T-helper 1 cell treated with Interleukin-12 subunit alpha and Interleukin-12 subunit beta and Interleukin-4 antibody, amounts not matched to agents 30 μg/mL and 1 μg/mL, for 36 hours (primary cell): ENCODE measurements at regions not wholly inside any gene's neighbourhood (a gene's known extent, or its start where the extent isn't known, plus 50 kb on each side); places are given as distances from the start of the nearest gene placed in this dataset.
"Not testable (repeated sequence)": the region's sequence is repeated elsewhere in the genome, so short reads cannot be mapped to it uniquely, and the experiment has no call there.

Experiments
- H3K27ac Mint-ChIP-seq: one replicate; pipeline ENCODE4 v1.8.0; 2021; ENCODE audit warnings: mild to moderate bottlenecking, mixed read lengths
- H3K27me3 Mint-ChIP-seq: one replicate; pipeline ENCODE4 v1.8.0; 2021; ENCODE audit warnings: low read depth, mixed read lengths
- H3K36me3 Mint-ChIP-seq: one replicate; pipeline ENCODE4 v1.8.0; 2021; ENCODE audit warnings: low read depth, mixed read lengths
- H3K4me1 Mint-ChIP-seq: one replicate; pipeline ENCODE4 v1.8.0; 2021; ENCODE audit warnings: low read depth, mixed read lengths
- H3K4me3 Mint-ChIP-seq: one replicate; pipeline ENCODE4 v1.8.0; 2021; ENCODE audit warnings: mild to moderate bottlenecking, moderate library complexity, mixed read lengths
- H3K9me3 Mint-ChIP-seq: one replicate; pipeline ENCODE4 v1.8.0; 2021; ENCODE audit warnings: mixed read lengths

- H3K27me3 Mint-ChIP-seq = peaks cover under 1% of the 10 kb centered on the region
- no peaks in the 10 kb centered on the region for H3K9me3 Mint-ChIP-seq
- H3K27ac Mint-ChIP-seq = no peak overlapping the region
- H3K36me3 Mint-ChIP-seq = no peaks in the 10 kb centered on the region
- no peaks in the 10 kb centered on the region for H3K4me1 Mint-ChIP-seq
- no peak overlapping the region for H3K4me3 Mint-ChIP-seq
These were observed 52.9 kb upstream of the UNC93A start for GRCh38 chr6:167238146-167238693.

GRCh38 chr6:167238694-167239467 is 52.2 kb upstream of the UNC93A start:
- Mint-ChIP-seq H3K9me3 (no peaks in the 10 kb centered on the region), H3K4me1 (no peaks in the 10 kb centered on the region), H3K36me3 (no peaks in the 10 kb centered on the region), H3K27me3 (no peaks in the 10 kb centered on the region), H3K4me3 (no peak overlapping the region), H3K27ac (no peak overlapping the region)

- not testable (repeated sequence) for H3K27ac Mint-ChIP-seq, H3K9me3 Mint-ChIP-seq, H3K4me1 Mint-ChIP-seq, H3K36me3 Mint-ChIP-seq, H3K4me3 Mint-ChIP-seq, H3K27me3 Mint-ChIP-seq
These were observed 51.6 kb upstream of the UNC93A start for GRCh38 chr6:167239470-167239869.

GRCh38 chr6:167240034-167240541 is 51.0 kb upstream of the UNC93A start:
- no peaks in the 10 kb centered on the region for H3K9me3 Mint-ChIP-seq
- no peaks in the 10 kb centered on the region for H3K4me1 Mint-ChIP-seq
- no peaks in the 10 kb centered on the region for H3K27me3 Mint-ChIP-seq
- no peak overlapping the region for H3K4me3 Mint-ChIP-seq
- H3K27ac Mint-ChIP-seq = no peak overlapping the region
- H3K36me3 Mint-ChIP-seq = no peaks in the 10 kb centered on the region
